Mesothelial cell of epicardium (in vitro differentiated cells): ENCODE measurements at regions not wholly inside any gene's neighbourhood (a gene's known extent, or its start where the extent isn't known, plus 50 kb on each side); places are given as distances from the start of the nearest gene placed in this dataset.

ENCODE experiments used
- DNase-seq, 2 experiments: peaks; one replicate each; pipeline ENCODE4 v3.0.0; 2021; ENCODE audit warnings: low spot score in 2 of 2; ENCODE audit not compliant: unreplicated experiment in 2 of 2
- H3K27ac Mint-ChIP-seq: 2 replicates; pipeline ENCODE4 v1.8.0; 2021; ENCODE audit warnings: mixed read lengths
- H3K27me3 Mint-ChIP-seq: 2 replicates; pipeline ENCODE4 v1.8.0; 2021; ENCODE audit warnings: low read depth, mixed read lengths
- H3K36me3 Mint-ChIP-seq: 2 replicates; pipeline ENCODE4 v1.8.0; 2021; ENCODE audit warnings: mixed read lengths
- H3K4me1 Mint-ChIP-seq: 2 replicates; pipeline ENCODE4 v1.8.0; 2021; ENCODE audit warnings: mixed read lengths
- H3K4me3 Mint-ChIP-seq: 2 replicates; pipeline ENCODE4 v1.8.0; 2021; ENCODE audit warnings: mild to moderate bottlenecking, moderate library complexity, mixed read lengths
- H3K9me3 Mint-ChIP-seq: 2 replicates; pipeline ENCODE4 v1.8.0; 2021; ENCODE audit warnings: mixed read lengths
- TF ChIP-seq, protein P1 (sequence below): fragments of 200-600 bp; sonication (generic); IDR thresholded peaks from one replicate; pipeline ENCODE4 v1.5.0; 2021; ENCODE audit warnings: antibody characterized with exemption; ENCODE audit not compliant: unreplicated experiment

DNA sequence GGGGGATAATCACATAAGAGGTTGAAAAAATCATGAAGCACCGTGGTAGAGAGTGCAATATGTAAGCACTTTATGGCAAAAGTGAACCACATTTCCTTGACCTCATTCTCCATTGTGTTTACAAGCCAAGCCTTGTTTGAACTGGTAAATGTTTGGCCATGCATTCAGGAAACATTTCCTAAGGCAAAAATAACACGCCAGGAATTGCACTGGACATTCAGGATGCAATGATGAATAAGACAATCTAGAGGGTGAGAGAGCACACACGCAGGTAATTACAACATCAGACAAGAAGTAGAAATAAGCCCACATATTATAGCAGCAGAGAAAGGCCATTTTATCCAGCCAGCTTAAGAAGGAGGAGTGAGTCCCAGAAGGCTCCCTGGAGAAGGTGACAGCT lies 218.0 kb upstream of the OSR1 start:
- no peak overlapping the region for H3K4me3 Mint-ChIP-seq
- TF ChIP-seq, protein P1, sequence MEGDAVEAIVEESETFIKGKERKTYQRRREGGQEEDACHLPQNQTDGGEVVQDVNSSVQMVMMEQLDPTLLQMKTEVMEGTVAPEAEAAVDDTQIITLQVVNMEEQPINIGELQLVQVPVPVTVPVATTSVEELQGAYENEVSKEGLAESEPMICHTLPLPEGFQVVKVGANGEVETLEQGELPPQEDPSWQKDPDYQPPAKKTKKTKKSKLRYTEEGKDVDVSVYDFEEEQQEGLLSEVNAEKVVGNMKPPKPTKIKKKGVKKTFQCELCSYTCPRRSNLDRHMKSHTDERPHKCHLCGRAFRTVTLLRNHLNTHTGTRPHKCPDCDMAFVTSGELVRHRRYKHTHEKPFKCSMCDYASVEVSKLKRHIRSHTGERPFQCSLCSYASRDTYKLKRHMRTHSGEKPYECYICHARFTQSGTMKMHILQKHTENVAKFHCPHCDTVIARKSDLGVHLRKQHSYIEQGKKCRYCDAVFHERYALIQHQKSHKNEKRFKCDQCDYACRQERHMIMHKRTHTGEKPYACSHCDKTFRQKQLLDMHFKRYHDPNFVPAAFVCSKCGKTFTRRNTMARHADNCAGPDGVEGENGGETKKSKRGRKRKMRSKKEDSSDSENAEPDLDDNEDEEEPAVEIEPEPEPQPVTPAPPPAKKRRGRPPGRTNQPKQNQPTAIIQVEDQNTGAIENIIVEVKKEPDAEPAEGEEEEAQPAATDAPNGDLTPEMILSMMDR: no peak
- H3K9me3 Mint-ChIP-seq: no peaks in the 10 kb centered on the region
- DNase-seq: no peak
- peaks cover 13% of the 10 kb centered on the region for H3K27me3 Mint-ChIP-seq
- H3K27ac Mint-ChIP-seq: no peak overlapping the region
- peaks cover 55% of the 10 kb centered on the region for H3K4me1 Mint-ChIP-seq
- no peaks in the 10 kb centered on the region for H3K36me3 Mint-ChIP-seq

GRCh38 chr2:19575641-19576040 lies 217.2 kb upstream of the OSR1 start:
- Mint-ChIP-seq H3K9me3 (no peaks in the 10 kb centered on the region), H3K27me3 (peaks cover 15% of the 10 kb centered on the region), H3K27ac (peak overlapping the region; percentile 17), H3K4me1 (peaks cover 50% of the 10 kb centered on the region), H3K4me3 (no peak overlapping the region), H3K36me3 (no peaks in the 10 kb centered on the region)
- DNase-seq: no peak
- TF ChIP-seq, protein P1: no peak

GRCh38 chr2:19574778-19575260 lies 216.4 kb upstream of the OSR1 start:
- Mint-ChIP-seq H3K4me1 (peaks cover 43% of the 10 kb centered on the region), H3K4me3 (no peak overlapping the region), H3K36me3 (no peaks in the 10 kb centered on the region), H3K27me3 (peaks cover 17% of the 10 kb centered on the region), H3K9me3 (no peaks in the 10 kb centered on the region), H3K27ac (peak overlapping the region; percentile 49)
- TF ChIP-seq, protein P1: no peak
- DNase-seq: peak; percentile 22 to 42

DNA sequence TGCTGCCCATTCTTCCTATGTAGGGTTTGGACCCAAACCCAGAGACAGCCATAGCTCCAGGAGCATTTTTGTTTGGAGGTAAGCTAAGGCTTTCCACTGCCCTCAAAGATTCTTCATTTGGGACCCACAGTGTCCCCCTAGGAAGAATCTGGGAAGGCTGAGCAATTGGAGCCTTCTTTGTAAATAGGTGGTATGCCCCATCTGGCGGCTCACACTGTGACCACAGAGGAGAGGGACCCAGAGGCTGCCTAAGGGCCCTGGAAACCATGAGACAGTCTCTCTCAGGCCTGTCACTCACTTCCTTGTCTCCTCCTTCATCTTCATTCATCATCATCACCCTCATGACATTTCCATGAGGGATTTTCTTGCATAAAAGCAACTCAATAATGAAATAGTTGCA lies 215.4 kb upstream of the OSR1 start:
- Mint-ChIP-seq H3K36me3 (no peaks in the 10 kb centered on the region), H3K27ac (no peak overlapping the region), H3K9me3 (no peaks in the 10 kb centered on the region), H3K4me3 (no peak overlapping the region), H3K4me1 (peaks cover 41% of the 10 kb centered on the region), H3K27me3 (peaks cover 17% of the 10 kb centered on the region)
- TF ChIP-seq, protein P1: no peak
- DNase-seq: no peak

DNA sequence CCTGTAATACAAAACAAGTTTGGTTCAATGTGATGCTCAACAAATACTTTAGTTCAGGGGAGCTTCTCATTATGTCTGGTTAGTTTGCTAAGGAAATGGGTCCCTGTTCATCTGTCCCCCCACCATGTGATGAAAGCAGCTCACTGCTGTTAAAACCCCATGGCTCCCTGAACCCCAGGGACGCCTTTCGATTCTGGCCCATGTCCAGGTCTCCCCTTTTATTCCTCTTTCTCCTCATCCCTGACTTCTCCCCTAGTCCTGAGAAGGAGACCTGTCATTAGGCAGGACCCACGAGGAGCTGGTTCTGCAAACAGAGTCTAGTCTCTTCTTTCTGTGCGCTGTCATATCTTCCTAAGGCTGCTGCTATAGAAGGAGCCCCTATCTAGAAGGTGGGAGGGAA lies 213.3 kb upstream of the OSR1 start:
- Mint-ChIP-seq H3K27me3 (peaks cover 20% of the 10 kb centered on the region), H3K4me3 (no peak overlapping the region), H3K4me1 (peaks cover 41% of the 10 kb centered on the region), H3K27ac (no peak overlapping the region), H3K36me3 (no peaks in the 10 kb centered on the region), H3K9me3 (no peaks in the 10 kb centered on the region)
- TF ChIP-seq, protein P1: no peak
- DNase-seq: no peak

DNA sequence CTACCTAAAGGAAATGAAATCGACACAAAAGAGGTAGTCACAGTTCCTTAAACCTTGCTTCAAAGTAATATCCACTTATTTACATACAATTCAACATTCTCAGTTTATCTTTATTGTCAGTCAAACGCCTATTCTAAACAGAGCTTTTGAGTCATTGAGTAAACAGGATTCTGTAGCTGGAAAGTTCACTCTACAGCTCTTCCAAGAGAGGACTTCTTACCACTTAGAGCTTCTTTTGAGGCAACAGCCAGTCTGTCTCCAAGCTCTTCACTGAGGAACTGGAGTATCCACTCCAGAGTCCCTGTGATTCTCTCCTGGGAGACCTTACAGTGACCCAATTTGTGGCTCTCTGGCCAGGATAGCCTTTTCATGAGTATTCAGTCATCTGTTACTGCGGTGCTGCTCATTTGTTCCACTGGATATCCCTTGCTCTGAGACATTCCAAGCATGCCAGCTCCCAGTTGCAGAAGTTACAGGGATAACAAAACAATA lies 210.9 kb upstream of the OSR1 start:
- H3K27me3 Mint-ChIP-seq: peaks cover 31% of the 10 kb centered on the region
- no peaks in the 10 kb centered on the region for H3K36me3 Mint-ChIP-seq
- no peak overlapping the region for H3K4me3 Mint-ChIP-seq
- no peak overlapping the region for H3K27ac Mint-ChIP-seq
- no peak for DNase-seq
- peaks cover 19% of the 10 kb centered on the region for H3K4me1 Mint-ChIP-seq
- TF ChIP-seq, protein P1: no peak
- no peaks in the 10 kb centered on the region for H3K9me3 Mint-ChIP-seq
